Lower lobe of right lung (tissue), 2 donors: ENCODE measurements at regions not wholly inside any gene's neighbourhood (a gene's known extent, or its start where the extent isn't known, plus 50 kb on each side); places are given as distances from the start of the nearest gene placed in this dataset.

Experiments
- ATAC-seq, 2 donors: fragments of 200-7000 bp; cut with Tn5 transposase; one replicate each; pipeline ENCODE4 v1.9.1; 2020 to 2022; ENCODE audit warnings: mild to moderate bottlenecking in 2 of 2, moderate library complexity in 2 of 2
- DNase-seq: peaks from one replicate; pipeline ENCODE4 v3.0.0-alpha.2; 2020
- H3K27ac ChIP-seq: fragments of 200-600 bp; one replicate; pipeline ENCODE4 v1.8.0; 2022
- H3K27me3 ChIP-seq: fragments of 200-600 bp; one replicate; pipeline ENCODE4 v1.8.0; 2022; ENCODE audit warnings: low read depth
- H3K36me3 ChIP-seq: fragments of 200-600 bp; one replicate; pipeline ENCODE4 v1.8.0; 2022; ENCODE audit warnings: mild to moderate bottlenecking
- H3K4me1 ChIP-seq: fragments of 200-600 bp; one replicate; pipeline ENCODE4 v1.8.0; 2022
- H3K4me3 ChIP-seq: fragments of 200-600 bp; one replicate; pipeline ENCODE4 v1.8.0; 2022; ENCODE audit warnings: mild to moderate bottlenecking
- H3K9me3 ChIP-seq: fragments of 200-600 bp; one replicate; pipeline ENCODE4 v1.8.0; 2022
- intact Hi-C: fragments of 100-400 bp; cut with DNase I; formaldehyde crosslinking; loops from one replicate; pipeline ENCODE4 v1.11.0; 2022
- TF ChIP-seq, protein P1 (sequence below): fragments of 200-600 bp; IDR thresholded peaks from one replicate; pipeline ENCODE4 v1.8.0; 2022; ENCODE audit warnings: antibody characterized with exemption, mild to moderate bottlenecking
- donor health status: DM: no; HTN: yes; CAD: no; lungs with severe emphysema.

DNA sequence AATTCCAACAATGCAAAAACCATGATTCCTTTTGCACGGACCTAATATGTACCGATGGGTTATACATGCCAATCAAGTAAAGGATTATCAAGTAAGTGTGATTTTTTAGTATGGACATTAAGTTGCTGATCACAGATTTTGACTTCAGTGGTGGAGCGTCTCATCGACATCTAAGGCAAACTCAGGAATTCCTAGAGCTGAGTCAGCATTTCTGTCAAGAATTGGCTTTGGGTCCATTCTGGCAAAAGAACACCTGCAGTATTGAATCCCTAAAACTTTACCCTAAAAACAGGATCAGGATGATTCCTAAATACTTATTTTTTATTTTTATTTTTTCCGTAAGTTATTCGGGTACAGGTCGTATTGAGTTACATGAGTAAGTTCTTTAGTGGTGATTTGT, 83.6 kb downstream of the HPGD start:
- TF ChIP-seq, protein P1, sequence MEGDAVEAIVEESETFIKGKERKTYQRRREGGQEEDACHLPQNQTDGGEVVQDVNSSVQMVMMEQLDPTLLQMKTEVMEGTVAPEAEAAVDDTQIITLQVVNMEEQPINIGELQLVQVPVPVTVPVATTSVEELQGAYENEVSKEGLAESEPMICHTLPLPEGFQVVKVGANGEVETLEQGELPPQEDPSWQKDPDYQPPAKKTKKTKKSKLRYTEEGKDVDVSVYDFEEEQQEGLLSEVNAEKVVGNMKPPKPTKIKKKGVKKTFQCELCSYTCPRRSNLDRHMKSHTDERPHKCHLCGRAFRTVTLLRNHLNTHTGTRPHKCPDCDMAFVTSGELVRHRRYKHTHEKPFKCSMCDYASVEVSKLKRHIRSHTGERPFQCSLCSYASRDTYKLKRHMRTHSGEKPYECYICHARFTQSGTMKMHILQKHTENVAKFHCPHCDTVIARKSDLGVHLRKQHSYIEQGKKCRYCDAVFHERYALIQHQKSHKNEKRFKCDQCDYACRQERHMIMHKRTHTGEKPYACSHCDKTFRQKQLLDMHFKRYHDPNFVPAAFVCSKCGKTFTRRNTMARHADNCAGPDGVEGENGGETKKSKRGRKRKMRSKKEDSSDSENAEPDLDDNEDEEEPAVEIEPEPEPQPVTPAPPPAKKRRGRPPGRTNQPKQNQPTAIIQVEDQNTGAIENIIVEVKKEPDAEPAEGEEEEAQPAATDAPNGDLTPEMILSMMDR: no peak
- Histone ChIP-seq H3K27me3 (no peaks in the 10 kb centered on the region), H3K4me3 (no peak overlapping the region), H3K4me1 (no peaks in the 10 kb centered on the region), H3K27ac (no peak overlapping the region), H3K9me3 (no peaks in the 10 kb centered on the region), H3K36me3 (no peaks in the 10 kb centered on the region)
- no peak for ATAC-seq
- intact Hi-C loops: no loop called here
- DNase-seq: no peak

DNA sequence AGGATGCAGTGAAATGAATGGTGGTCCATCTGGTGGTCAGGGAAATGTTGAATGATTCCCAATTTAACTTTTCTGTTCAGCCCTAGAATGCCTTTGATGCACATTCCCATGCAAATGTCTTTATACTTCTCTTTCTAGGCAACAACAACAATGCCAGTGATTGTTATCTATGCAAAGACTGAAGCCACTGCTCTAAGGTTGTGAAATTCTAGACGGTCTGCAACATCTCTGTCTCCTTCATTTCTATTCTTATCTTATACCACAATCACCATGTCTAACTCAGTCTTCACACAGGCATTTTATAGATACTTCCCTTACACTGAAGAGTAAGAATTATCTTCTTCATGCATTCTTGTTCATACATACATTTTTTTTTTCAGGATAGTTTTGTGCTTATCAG, 84.5 kb downstream of the HPGD start:
- Histone ChIP-seq H3K36me3 (no peaks in the 10 kb centered on the region), H3K9me3 (no peaks in the 10 kb centered on the region), H3K4me3 (no peak overlapping the region), H3K27me3 (no peaks in the 10 kb centered on the region), H3K27ac (no peak overlapping the region), H3K4me1 (no peaks in the 10 kb centered on the region)
- TF ChIP-seq, protein P1: no peak
- intact Hi-C loops: no loop called here
- no peak for DNase-seq
- ATAC-seq: no peak

DNA sequence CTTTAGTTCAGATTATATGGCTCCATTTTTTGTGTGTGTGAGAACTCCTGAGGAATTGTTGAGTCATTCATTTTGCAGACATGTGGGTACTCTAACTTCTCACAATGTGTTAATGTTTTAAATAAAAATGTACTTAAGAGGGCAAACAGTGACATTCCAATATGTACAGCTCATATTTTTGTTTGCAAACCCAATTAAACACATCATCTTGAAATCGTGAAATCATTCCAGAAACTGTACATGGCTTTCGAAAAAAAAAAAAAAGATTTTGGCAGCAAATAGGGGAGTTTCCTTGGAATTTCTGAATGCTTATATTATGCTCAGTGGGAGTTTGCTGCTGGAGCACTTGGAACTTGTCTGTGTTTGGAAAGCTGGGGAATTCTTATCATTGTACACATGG, 85.0 kb downstream of the HPGD start:
- H3K4me1 ChIP-seq: no peaks in the 10 kb centered on the region
- H3K4me3 ChIP-seq: no peak overlapping the region
- H3K27ac ChIP-seq: no peak overlapping the region
- no peaks in the 10 kb centered on the region for H3K27me3 ChIP-seq
- TF ChIP-seq, protein P1: no peak
- intact Hi-C loops: no loop called here
- no peak for DNase-seq
- no peaks in the 10 kb centered on the region for H3K36me3 ChIP-seq
- H3K9me3 ChIP-seq: no peaks in the 10 kb centered on the region
- ATAC-seq: peak; percentile 53 to 81

DNA sequence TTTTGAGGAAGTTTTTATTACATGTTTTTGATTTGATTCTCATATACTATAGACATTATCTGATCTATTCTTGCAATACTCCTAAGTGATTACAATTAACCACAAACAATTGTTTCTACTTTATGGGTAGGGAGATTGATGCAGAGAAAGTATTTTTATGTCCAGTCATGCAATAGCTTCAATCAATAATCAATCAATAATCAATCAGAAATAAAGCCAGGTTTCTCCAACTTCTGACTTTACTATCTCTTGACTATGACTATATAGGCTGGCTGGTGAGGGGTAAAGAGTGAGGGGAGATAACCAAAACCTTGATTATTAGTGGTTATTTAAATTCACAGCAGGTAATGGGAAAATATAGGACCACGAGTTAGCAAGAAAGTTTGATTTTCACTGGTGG, 85.9 kb downstream of the HPGD start:
- Histone ChIP-seq H3K27ac (no peak overlapping the region), H3K36me3 (no peaks in the 10 kb centered on the region), H3K27me3 (no peaks in the 10 kb centered on the region), H3K4me1 (no peaks in the 10 kb centered on the region), H3K9me3 (no peaks in the 10 kb centered on the region), H3K4me3 (no peak overlapping the region)
- ATAC-seq: no peak
- intact Hi-C loops: no loop called here
- TF ChIP-seq, protein P1: no peak
- DNase-seq: no peak

DNA sequence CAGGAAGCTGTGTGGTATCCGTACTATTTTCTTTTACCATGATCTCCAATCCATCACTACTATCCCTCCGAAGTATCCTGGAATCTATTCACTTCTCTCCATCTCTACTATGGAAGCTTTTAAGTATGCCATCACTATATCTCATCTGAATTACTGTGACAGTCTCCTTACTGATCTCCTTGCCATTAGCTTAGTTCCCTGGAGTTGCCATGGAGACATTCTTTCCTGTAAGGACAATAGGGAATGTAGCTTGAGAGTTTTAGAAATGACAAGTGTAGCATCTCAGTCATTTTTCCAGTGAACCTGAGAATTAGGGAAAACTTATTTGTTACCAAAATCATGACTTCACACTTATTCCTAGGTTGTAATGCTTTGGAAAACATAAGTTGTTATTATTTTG, 86.3 kb downstream of the HPGD start:
- H3K36me3 ChIP-seq: no peaks in the 10 kb centered on the region
- no peak for ATAC-seq
- no peak for DNase-seq
- TF ChIP-seq, protein P1: no peak
- no peak overlapping the region for H3K27ac ChIP-seq
- no peaks in the 10 kb centered on the region for H3K4me1 ChIP-seq
- intact Hi-C loops: no loop called here
- H3K9me3 ChIP-seq: no peaks in the 10 kb centered on the region
- H3K4me3 ChIP-seq: no peak overlapping the region
- H3K27me3 ChIP-seq: no peaks in the 10 kb centered on the region

DNA sequence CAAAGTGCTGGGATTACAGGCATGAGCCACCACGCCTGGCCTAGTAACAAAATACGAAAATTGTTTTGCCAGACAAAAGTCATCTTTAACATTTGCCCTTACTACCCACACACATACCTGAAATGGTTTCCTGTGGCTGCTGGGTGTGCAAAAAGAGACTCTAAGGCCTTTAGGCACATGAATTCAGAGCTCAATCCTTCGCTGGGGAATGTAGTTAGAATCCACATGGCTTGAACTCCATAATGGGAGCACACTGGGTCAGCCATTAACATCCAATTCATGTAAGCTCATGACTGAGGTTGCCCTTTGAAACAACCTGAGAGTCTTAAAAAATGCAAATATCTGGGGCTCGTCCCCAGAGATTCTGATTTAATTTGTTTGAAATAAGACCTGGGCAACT, 87.8 kb downstream of the HPGD start:
- Histone ChIP-seq H3K27me3 (no peaks in the 10 kb centered on the region), H3K4me3 (no peak overlapping the region), H3K4me1 (no peaks in the 10 kb centered on the region), H3K27ac (no peak overlapping the region), H3K9me3 (no peaks in the 10 kb centered on the region), H3K36me3 (no peaks in the 10 kb centered on the region)
- DNase-seq (no peak), ATAC-seq (no peak)
- intact Hi-C loops: no loop called here
- TF ChIP-seq, protein P1: no peak
